Endodermal cell (in vitro differentiated cells): ENCODE measurements at regions not wholly inside any gene's neighbourhood (a gene's known extent, or its start where the extent isn't known, plus 50 kb on each side); places are given as distances from the start of the nearest gene placed in this dataset.

Source experiments
- DNase-seq: peaks from one replicate; pipeline ENCODE4 v3.0.0-alpha.2; 2017
- H3K27ac ChIP-seq: 2 replicates; pipeline ENCODE4 v1.5.1; 2013; ENCODE audit warnings: mild to moderate bottlenecking, low read depth, low read length, moderate library complexity
- H3K27me3 ChIP-seq: 2 replicates; pipeline ENCODE4 v1.6.1; 2013; ENCODE audit warnings: mild to moderate bottlenecking, low read length, moderate library complexity; ENCODE audit not compliant: insufficient read depth, control insufficient read depth, poor library complexity, severe bottlenecking
- H3K36me3 ChIP-seq: 2 replicates; pipeline ENCODE4 v1.7.0; 2013; ENCODE audit warnings: mild to moderate bottlenecking, low read length, moderate library complexity; ENCODE audit not compliant: control insufficient read depth, insufficient read depth
- H3K4me1 ChIP-seq: one replicate; pipeline ENCODE4 v1.7.0; 2013; ENCODE audit warnings: low read length; ENCODE audit not compliant: control insufficient read depth, insufficient read depth
- H3K4me3 ChIP-seq: 2 replicates; pipeline ENCODE4 v1.5.1; 2013; ENCODE audit warnings: mild to moderate bottlenecking, low read length, moderate library complexity
- H3K9ac ChIP-seq: 2 replicates; pipeline ENCODE4 v1.6.1; 2013; ENCODE audit warnings: mild to moderate bottlenecking, low read length, moderate library complexity; ENCODE audit not compliant: poor library complexity, severe bottlenecking; ENCODE audit errors: extremely low read depth
- H3K9me3 ChIP-seq: 2 replicates; pipeline ENCODE4 v1.6.1; 2013; ENCODE audit warnings: mild to moderate bottlenecking, low read length, moderate library complexity; ENCODE audit not compliant: control insufficient read depth
- H3K27ac Mint-ChIP-seq: 2 replicates; pipeline ENCODE4 v1.8.0; 2020; ENCODE audit warnings: mixed read lengths
- H3K27me3 Mint-ChIP-seq: 2 replicates; pipeline ENCODE4 v1.8.0; 2021; ENCODE audit warnings: mild to moderate bottlenecking, mixed read lengths; ENCODE audit not compliant: insufficient read depth
- H3K36me3 Mint-ChIP-seq: 2 replicates; pipeline ENCODE4 v1.8.0; 2020; ENCODE audit warnings: low read depth, mixed read lengths
- H3K4me1 Mint-ChIP-seq: 2 replicates; pipeline ENCODE4 v1.8.0; 2020; ENCODE audit warnings: mixed read lengths
- H3K4me3 Mint-ChIP-seq: 2 replicates; pipeline ENCODE4 v1.8.0; 2020; ENCODE audit warnings: mild to moderate bottlenecking, moderate library complexity, mixed read lengths
- H3K9me3 Mint-ChIP-seq: 2 replicates; pipeline ENCODE4 v1.8.0; 2020; ENCODE audit warnings: mild to moderate bottlenecking, mixed read lengths
- WGBS, 2 experiments: methylation state at CpG; one replicate each; pipeline versions ENCODE4 v1.1.5 to v1.1.7; 2013; ENCODE audit warnings: missing lambda C conversion rate in 2 of 2, mixed read lengths in 1 of 2; ENCODE audit not compliant: insufficient coverage in 1 of 2, insufficient read length in 1 of 2; 5-methylcytosine and 5-hydroxymethylcytosine counted together
- TF ChIP-seq, protein P1 (sequence below): fragments of 200-600 bp; sonication (generic); conservative IDR thresholded peaks from 2 replicates; pipeline ENCODE4 v1.5.0; 2021; ENCODE audit warnings: antibody characterized with exemption, mild to moderate bottlenecking

DNA sequence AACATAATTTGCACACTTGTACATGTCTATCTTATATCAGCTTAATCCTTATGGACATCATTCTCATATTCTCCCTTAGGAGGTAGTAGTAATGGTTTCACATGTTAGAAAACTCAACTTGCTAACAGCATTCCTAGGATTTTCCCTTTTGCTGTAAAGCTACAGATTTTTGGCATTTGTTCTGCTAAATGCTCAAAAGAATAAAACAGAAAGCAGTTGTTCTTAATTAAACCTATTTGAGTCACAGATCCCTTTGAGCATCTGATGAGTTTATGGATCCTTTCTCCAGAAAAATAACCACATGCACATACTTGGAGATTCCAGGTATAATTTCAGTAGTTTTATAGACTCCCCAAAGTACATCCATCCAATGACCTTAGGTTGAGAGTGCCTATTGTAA is 122.9 kb upstream of the BET1 start:
- TF ChIP-seq, protein P1, sequence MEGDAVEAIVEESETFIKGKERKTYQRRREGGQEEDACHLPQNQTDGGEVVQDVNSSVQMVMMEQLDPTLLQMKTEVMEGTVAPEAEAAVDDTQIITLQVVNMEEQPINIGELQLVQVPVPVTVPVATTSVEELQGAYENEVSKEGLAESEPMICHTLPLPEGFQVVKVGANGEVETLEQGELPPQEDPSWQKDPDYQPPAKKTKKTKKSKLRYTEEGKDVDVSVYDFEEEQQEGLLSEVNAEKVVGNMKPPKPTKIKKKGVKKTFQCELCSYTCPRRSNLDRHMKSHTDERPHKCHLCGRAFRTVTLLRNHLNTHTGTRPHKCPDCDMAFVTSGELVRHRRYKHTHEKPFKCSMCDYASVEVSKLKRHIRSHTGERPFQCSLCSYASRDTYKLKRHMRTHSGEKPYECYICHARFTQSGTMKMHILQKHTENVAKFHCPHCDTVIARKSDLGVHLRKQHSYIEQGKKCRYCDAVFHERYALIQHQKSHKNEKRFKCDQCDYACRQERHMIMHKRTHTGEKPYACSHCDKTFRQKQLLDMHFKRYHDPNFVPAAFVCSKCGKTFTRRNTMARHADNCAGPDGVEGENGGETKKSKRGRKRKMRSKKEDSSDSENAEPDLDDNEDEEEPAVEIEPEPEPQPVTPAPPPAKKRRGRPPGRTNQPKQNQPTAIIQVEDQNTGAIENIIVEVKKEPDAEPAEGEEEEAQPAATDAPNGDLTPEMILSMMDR, result no peak
- no peaks in the 10 kb centered on the region for H3K9me3 Mint-ChIP-seq
- no peaks in the 10 kb centered on the region for H3K36me3 Mint-ChIP-seq
- H3K27me3 Mint-ChIP-seq, result peaks cover 3% of the 10 kb centered on the region
- Histone ChIP-seq H3K27ac (no peak overlapping the region), H3K9me3 (no peaks in the 10 kb centered on the region), H3K36me3 (no peaks in the 10 kb centered on the region), H3K27me3 (no peaks in the 10 kb centered on the region), H3K4me3 (no peak overlapping the region), H3K9ac (no peak overlapping the region), H3K4me1 (no peaks in the 10 kb centered on the region)
- no peaks in the 10 kb centered on the region for H3K4me1 Mint-ChIP-seq
- no peak for DNase-seq
- H3K27ac Mint-ChIP-seq, result no peak overlapping the region
- no peak overlapping the region for H3K4me3 Mint-ChIP-seq

DNA sequence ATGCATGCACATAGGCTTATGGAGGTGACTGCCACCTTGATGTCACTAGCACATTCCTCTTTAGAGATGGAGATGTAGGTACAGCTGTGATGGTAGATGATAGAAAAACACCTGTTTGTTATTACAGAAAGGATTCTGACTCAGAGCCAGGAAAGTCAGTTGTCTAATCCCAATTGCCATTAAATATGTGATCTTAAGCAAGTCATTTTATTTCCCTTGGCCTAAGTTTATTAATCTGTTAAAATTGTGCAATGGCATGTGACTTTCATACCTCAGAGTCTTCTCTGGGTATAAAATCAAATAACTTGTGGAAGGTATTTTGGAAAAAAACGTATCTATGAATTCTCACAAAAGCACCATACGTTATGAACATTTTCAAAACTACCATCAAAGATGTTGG is 123.9 kb upstream of the BET1 start:
- no peak overlapping the region for H3K4me3 ChIP-seq
- H3K27ac ChIP-seq, result no peak overlapping the region
- Mint-ChIP-seq H3K4me3 (no peak overlapping the region), H3K27ac (no peak overlapping the region), H3K27me3 (no peaks in the 10 kb centered on the region), H3K4me1 (no peaks in the 10 kb centered on the region), H3K36me3 (no peaks in the 10 kb centered on the region), H3K9me3 (no peaks in the 10 kb centered on the region)
- no peak overlapping the region for H3K9ac ChIP-seq
- H3K4me1 ChIP-seq, result no peaks in the 10 kb centered on the region
- H3K36me3 ChIP-seq, result no peaks in the 10 kb centered on the region
- TF ChIP-seq, protein P1, result no peak
- DNase-seq, result no peak
- H3K27me3 ChIP-seq, result no peaks in the 10 kb centered on the region
- H3K9me3 ChIP-seq, result no peaks in the 10 kb centered on the region
- 97% methylated on average over 2 of the region's 2 CpGs; no CpG with 5 or more reads in 1 of the 2 experiments for WGBS, 2 experiments

DNA sequence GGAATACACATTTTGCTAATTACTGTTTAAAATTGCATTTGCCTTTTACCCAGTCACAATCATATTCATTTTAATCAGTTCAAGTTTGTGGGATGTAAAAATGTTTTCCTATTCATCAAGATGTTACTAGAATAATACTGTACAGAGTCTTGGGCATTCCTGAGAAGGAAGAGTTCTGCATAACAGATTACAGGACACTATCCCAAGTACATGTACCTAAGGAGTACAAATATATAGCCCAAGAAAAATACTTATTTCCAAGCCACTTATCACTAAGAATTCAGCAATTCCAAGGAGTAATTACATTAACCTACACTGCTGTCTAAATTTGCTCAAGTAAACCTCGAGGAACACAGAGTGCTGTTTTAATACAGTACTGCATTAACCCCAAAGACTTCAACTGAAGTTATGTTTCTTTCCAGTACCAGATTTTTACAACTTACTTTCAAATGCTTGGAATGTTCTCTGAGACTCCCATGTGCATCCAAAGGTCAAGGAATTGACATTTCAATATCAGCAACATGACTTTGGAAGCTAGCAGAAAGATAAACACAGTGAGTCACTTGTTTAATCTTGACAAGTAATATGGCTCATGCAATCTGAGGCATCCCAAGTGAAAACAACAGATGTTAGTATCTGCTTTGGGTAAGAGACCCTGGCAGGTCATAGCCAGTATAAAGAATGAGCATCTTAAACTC is 125.4 kb upstream of the BET1 start:
- Histone ChIP-seq H3K9me3 (no peaks in the 10 kb centered on the region), H3K4me3 (no peak overlapping the region), H3K27ac (no peak overlapping the region), H3K4me1 (no peaks in the 10 kb centered on the region), H3K9ac (no peak overlapping the region), H3K36me3 (no peaks in the 10 kb centered on the region), H3K27me3 (no peaks in the 10 kb centered on the region)
- 92 to 100% methylated on average over 1 of the region's 1 CpG for WGBS, 2 experiments
- no peak overlapping the region for H3K4me3 Mint-ChIP-seq
- H3K27ac Mint-ChIP-seq, result no peak overlapping the region
- H3K9me3 Mint-ChIP-seq, result no peaks in the 10 kb centered on the region
- no peak for DNase-seq
- TF ChIP-seq, protein P1, result no peak
- H3K36me3 Mint-ChIP-seq, result no peaks in the 10 kb centered on the region
- H3K4me1 Mint-ChIP-seq, result peaks cover 5% of the 10 kb centered on the region
- no peaks in the 10 kb centered on the region for H3K27me3 Mint-ChIP-seq
